OCI-LY1 (cell line): ENCODE measurements at regions not wholly inside any gene's neighbourhood (a gene's known extent, or its start where the extent isn't known, plus 50 kb on each side); places are given as distances from the start of the nearest gene placed in this dataset.

ENCODE experiments used
- CTCF ChIP-seq: fragments of 200-600 bp; sonication (generic), shearing (Covaris generic); IDR thresholded peaks from 2 replicates; pipeline ENCODE4 v1.5.1; 2017; ENCODE audit warnings: mild to moderate bottlenecking, antibody characterized with exemption, low read length, moderate library complexity, mixed read lengths
- EZH2 ChIP-seq: fragments of 200-600 bp; sonication (generic), shearing (Covaris generic); IDR thresholded peaks from 2 replicates; pipeline ENCODE4 v1.8.0; 2017; ENCODE audit warnings: borderline replicate concordance, mixed run types, mild to moderate bottlenecking, antibody characterized with exemption, low read length, moderate library complexity, mixed read lengths

GRCh38 chr3:102748646-102749045, 313.8 kb downstream of the ZPLD1 start:
- TF ChIP-seq CTCF, result no peak
- no peak for TF ChIP-seq EZH2
